Hematopoietic multipotent progenitor cell treated with erythropoietin and hydrocortisone succinate and interleukin-3 and kit ligand, for 17 days (in vitro differentiated cells): ENCODE measurements at regions not wholly inside any gene's neighbourhood (a gene's known extent, or its start where the extent isn't known, plus 50 kb on each side); places are given as distances from the start of the nearest gene placed in this dataset.

ENCODE experiments used
- DNase-seq: peaks from one replicate; pipeline ENCODE4 v3.0.0-alpha.2; 2015; ENCODE audit warnings: low spot score

DNA sequence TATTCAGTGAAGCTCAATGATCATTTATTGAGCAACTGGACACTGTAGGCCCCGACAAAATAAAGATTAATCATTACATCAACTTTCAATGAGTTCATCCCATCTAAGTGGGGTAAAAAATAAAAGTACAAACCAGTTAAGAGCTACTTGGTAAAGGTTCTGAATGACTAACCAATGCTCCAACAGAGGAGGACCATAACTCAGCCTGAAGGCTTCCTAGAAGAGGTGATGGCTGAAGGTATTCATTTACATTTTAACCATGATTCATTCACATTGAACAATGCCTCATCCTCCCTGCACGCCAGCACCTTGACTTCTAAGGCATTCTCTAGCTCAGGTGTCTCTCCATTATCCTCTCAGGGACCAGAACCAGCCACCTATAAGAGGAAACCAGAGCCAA is 201.4 kb downstream of the ZNF462 start:
- no peak for DNase-seq

- DNase-seq, result no peak
Measured at GRCh38 chr9:107065549-107065948, 202.6 kb downstream of the ZNF462 start.

DNA sequence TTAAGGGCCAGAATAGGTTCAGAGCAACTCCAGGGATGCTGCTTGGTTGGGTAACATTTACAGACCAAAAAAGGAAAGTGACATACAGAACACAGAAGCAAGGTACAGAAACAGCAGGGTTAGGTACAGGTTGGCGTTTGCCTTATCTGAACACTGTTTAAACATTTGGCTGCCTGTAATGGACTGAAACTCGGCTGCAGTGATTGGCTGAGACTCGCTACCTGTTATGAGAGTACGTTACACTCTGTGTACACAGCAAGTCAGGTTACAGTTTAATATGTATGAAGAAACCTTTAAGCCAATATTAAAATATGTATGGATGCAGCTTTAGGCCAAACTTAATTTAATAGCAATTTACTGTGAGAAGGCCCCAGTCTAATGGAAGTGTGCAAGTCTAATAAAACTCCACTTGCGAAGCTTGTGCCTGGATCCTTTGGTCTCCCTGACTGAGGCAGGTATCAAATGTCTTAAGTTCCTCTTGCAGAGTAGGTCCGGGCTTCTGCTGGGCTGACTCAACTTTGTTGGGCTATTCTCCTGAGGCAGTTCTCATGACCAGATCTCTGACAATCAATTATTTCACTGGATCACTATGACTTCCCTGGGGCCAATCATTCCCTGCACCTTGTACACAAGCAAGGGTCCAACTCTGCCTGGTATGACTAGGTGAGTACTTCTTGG is 204.9 kb downstream of the ZNF462 start:
- no peak for DNase-seq

- no peak for DNase-seq
Measured at GRCh38 chr9:107068581-107068980, 205.6 kb downstream of the ZNF462 start.

DNA sequence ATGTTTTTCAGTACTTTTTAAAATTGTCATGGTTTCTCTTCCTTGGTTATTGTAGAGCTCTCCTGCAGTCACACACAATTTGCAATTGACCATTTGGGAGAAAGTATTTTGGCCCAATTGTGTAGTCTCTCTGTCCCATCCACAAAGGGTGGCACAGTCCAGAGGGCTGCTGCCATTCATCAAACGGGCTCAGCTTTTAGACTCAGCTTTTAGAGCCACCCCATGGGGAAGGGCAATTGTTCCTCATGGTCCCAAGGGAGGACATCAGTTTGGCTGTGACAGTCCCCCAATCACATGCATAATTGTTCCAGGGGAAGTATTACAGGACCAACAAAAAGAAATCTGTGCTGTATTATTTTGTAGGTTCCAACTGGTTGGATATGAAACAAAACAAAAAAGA is 207.6 kb downstream of the ZNF462 start:
- DNase-seq, result no peak

DNA sequence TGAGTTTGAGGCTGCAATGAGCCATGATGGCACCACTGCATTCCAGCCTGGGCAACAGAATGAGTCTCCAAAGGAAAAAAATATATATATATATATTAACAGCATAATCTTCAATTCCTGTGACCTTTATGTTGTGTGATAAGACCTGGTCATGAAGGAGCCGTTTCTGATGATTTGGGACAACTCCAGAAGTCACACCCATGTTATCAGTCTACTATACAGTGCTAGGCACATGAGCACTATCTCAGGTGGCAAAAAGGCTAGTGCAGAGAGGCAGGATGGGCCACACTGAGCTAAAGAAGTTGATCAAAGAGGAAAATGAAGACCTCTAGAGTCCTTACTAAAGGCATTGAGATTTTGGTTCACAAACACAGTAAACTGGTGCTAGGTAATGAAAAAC is 205.0 kb upstream of the RAD23B start:
- no peak for DNase-seq

GRCh38 chr9:107079589-107079988 is 203.5 kb upstream of the RAD23B start:
- no peak for DNase-seq

DNA sequence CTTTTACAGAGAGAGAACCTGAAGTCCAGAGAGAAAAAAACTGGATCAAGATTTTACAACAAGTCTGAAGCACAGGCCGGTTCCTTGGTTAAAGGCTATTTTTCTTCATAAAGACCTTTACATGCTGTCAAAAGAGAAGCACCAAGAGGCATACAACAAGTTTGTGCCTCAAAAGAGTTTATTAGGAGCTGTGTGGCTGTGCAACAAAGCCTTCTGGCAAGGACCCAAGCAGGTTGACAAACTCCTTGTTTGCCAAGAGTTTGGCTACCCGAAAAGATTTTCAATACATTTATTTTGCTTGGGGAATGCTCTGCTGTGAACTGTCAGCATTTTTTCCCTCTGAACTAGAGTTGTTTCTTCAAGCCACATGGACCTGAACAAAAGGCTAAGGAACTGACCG is 202.9 kb upstream of the RAD23B start:
- DNase-seq, result no peak

- DNase-seq, result no peak
Measured at GRCh38 chr9:107086460-107086859, 196.6 kb upstream of the RAD23B start.

GRCh38 chr9:107087222-107087621 is 195.9 kb upstream of the RAD23B start:
- DNase-seq, result no peak

DNA sequence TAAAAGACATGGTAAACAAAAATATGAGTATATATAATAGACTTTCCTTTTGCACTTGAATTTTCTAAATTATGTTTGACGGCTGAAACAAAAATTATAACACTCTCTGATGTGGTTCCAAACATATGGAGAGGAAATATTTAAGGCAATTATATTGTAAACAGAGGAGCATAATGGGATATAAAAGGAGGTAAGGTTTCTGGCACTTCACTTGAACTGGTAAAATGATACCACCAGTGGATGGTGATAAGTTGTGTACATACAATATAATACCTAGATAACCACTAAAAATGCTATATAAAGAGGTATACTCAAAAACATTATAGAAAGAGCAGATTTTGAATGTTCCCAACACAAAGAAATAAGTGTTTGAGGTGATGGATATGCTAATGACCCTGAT is 192.9 kb upstream of the RAD23B start:
- DNase-seq, result no peak

- DNase-seq, result no peak
Measured at GRCh38 chr9:107093365-107094060, 189.6 kb upstream of the RAD23B start.

DNA sequence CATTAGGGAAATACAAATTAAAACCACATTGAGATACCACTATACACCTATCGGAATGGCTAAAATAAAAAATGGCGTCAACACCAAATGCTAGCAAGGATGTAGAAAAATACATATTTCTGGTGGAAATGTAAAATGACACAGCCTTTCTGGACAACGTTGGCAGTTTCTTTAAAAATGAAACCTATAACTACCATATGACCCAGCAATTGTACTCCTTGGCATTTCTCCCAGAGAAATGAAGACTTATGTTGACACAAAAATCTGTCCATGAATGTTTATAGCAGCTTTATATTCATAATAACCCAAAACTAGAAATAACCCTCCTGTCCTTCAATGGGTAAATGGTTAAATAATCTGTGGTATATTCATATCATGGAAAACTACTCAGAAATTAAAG is 188.7 kb upstream of the RAD23B start:
- DNase-seq, result no peak

GRCh38 chr9:107100591-107100990 is 182.5 kb upstream of the RAD23B start:
- no peak for DNase-seq

- no peak for DNase-seq
Measured at GRCh38 chr9:107102011-107102410, 181.1 kb upstream of the RAD23B start.

GRCh38 chr9:107103621-107104020 is 179.5 kb upstream of the RAD23B start:
- no peak for DNase-seq

- no peak for DNase-seq
Measured at GRCh38 chr9:107105784-107106183, 177.3 kb upstream of the RAD23B start.

GRCh38 chr9:107106416-107106815 is 176.7 kb upstream of the RAD23B start:
- DNase-seq, result no peak

DNA sequence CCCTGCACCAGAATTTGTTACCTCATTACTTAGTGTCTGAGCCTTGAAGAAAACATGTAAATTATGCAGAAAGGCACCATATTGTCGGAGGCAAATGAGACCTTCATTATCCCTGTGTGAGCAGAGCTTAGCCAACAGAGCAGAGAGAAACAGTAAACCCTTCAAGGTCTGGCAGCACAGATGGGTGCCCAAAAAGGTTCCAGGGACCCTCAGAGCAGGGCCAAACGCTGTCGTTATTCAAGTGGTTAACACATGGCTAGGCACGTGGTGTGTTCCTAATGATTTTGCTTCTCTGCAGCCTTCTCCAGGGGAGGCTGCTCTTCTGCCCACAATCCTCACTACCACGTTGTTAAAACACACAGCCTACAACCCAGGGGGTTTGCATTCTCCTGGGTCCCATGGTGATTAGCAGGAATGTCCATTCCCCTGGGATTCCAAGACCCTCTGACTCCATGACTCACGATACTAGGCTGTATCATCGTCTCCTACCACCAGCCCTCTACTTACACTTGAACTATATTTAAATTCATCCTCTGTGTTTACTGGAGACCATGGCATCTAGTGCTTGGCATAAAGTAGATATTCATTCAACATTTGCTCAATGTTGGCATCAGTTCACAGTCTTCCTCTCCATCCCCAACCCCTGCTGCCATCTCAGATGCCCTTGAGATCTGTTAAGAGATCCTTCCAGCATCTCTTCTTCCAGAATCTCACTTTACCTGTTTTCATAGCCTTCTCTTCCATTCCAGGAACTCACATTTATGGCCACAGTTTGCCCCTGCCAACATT is 174.5 kb upstream of the RAD23B start:
- DNase-seq, result no peak

DNA sequence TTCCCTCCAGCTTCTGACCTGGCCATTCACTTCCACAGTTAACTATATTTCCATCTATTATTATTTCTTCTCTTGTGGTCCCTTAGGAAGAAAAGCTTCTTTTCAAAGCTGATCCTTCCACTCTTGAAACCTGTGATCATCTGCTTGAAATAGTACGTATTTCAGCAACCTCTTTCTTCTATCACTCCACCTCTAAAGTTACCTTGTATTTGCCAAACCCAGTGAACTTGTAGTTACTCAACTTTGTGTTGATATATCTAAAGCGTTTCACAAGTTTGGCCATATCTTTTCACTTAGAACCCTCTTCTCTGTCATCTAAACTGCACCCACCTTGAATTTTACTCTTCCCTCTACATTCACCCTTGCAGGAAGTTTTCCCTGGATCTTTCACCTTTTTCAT is 173.8 kb upstream of the RAD23B start:
- DNase-seq, result no peak

DNA sequence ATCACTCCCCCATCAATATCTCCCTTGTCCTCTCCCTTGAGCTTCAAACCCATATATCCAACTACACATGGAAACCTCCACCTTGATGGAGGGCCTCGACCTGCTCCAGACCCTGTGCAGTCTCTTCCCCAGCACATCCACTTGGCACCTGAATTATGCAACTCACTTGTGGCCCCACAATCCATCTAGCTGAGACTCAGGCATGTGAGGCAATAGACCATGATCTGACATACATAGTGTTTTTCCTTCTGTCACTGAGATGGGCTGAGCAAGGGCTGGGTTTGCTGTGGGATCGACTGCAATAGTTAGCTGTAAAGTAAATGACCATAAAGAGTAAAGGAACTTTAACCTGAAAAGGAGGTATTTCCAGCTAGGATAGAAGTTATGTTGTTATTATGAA is 172.9 kb upstream of the RAD23B start:
- DNase-seq, result no peak

- DNase-seq, result no peak
Measured at GRCh38 chr9:107112707-107113243, 170.3 kb upstream of the RAD23B start.
